ENCODE measurements at regions not wholly inside any gene's neighbourhood (a gene's known extent, or its start where the extent isn't known, plus 50 kb on each side); places are given as distances from the start of the nearest gene placed in this dataset.
A peak's percentile ranks its signal among the peaks of the same experiment; 100 is the strongest.

DNA sequence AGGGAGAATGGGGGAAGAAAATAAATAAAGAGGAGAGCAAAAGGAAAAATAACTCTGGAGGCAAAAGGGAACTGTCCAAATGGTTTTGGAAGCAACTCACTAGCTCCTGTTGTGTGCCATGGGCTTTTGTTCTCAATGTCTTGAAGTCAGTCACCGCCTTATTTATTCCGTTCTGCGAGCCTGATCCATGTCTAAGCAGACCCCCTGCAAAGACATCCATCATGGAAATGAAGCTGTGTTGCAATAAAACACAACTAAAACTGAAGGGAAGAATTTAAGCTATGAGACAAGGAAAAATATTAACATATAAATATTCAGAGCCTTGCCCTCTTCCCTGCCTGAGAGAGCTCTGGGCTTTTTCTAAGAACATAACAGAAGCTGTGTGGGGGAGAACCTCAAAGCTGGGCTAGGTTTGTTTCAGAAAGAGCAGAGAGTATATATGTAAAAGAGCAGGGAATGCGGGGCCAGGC lies 373.2 kb upstream of the CNR1 start:
- Histone ChIP-seq H3K27ac (ENCODE audit: low read depth, low read length) (peak overlapping the region; percentile 84), H3K36me3 (ENCODE audit: control insufficient read depth, insufficient read depth, low read length) (no peaks in the 10 kb centered on the region), H3K9me3 (ENCODE audit: control insufficient read depth, low read length) (no peaks in the 10 kb centered on the region), H3K9ac (ENCODE audit: extremely low read depth, low read length, poor library complexity, severe bottlenecking) (no peak overlapping the region), H3K4me1 (ENCODE audit: control insufficient read depth, insufficient read depth, low read length) (no peaks in the 10 kb centered on the region), H3K4me3 (ENCODE audit: low read length) (no peak overlapping the region), H3K27me3 (ENCODE audit: control insufficient read depth, insufficient read depth, low read length, poor library complexity, severe bottlenecking) (no peaks in the 10 kb centered on the region)
- TF ChIP-seq, protein P1, sequence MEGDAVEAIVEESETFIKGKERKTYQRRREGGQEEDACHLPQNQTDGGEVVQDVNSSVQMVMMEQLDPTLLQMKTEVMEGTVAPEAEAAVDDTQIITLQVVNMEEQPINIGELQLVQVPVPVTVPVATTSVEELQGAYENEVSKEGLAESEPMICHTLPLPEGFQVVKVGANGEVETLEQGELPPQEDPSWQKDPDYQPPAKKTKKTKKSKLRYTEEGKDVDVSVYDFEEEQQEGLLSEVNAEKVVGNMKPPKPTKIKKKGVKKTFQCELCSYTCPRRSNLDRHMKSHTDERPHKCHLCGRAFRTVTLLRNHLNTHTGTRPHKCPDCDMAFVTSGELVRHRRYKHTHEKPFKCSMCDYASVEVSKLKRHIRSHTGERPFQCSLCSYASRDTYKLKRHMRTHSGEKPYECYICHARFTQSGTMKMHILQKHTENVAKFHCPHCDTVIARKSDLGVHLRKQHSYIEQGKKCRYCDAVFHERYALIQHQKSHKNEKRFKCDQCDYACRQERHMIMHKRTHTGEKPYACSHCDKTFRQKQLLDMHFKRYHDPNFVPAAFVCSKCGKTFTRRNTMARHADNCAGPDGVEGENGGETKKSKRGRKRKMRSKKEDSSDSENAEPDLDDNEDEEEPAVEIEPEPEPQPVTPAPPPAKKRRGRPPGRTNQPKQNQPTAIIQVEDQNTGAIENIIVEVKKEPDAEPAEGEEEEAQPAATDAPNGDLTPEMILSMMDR (conservative IDR thresholded peaks at IDR 0.05): no peak
- peak; percentile 28 for DNase-seq
- 67% methylated on average over 4 of the region's 4 CpGs; no CpG with 5 or more reads in 1 of the 2 experiments for WGBS, 2 experiments (ENCODE audit: insufficient coverage in 1 of 2, insufficient read length in 1 of 2)
- no peak overlapping the region for H3K27ac Mint-ChIP-seq
- no peaks in the 10 kb centered on the region for H3K36me3 Mint-ChIP-seq (ENCODE audit: low read depth)
- H3K4me3 Mint-ChIP-seq: no peak overlapping the region
- H3K4me1 Mint-ChIP-seq: no peaks in the 10 kb centered on the region
- no peaks in the 10 kb centered on the region for H3K27me3 Mint-ChIP-seq (ENCODE audit: insufficient read depth)
- no peaks in the 10 kb centered on the region for H3K9me3 Mint-ChIP-seq

- Mint-ChIP-seq H3K27ac (no peak overlapping the region), H3K9me3 (no peaks in the 10 kb centered on the region), H3K27me3 (ENCODE audit: insufficient read depth) (no peaks in the 10 kb centered on the region), H3K4me1 (no peaks in the 10 kb centered on the region), H3K36me3 (ENCODE audit: low read depth) (no peaks in the 10 kb centered on the region), H3K4me3 (no peak overlapping the region)
- Histone ChIP-seq H3K4me1 (ENCODE audit: control insufficient read depth, insufficient read depth, low read length) (no peaks in the 10 kb centered on the region), H3K9ac (ENCODE audit: extremely low read depth, low read length, poor library complexity, severe bottlenecking) (no peak overlapping the region), H3K36me3 (ENCODE audit: control insufficient read depth, insufficient read depth, low read length) (no peaks in the 10 kb centered on the region), H3K4me3 (ENCODE audit: low read length) (no peak overlapping the region), H3K9me3 (ENCODE audit: control insufficient read depth, low read length) (no peaks in the 10 kb centered on the region), H3K27ac (ENCODE audit: low read depth, low read length) (peak overlapping the region; percentile 84), H3K27me3 (ENCODE audit: control insufficient read depth, insufficient read depth, low read length, poor library complexity, severe bottlenecking) (no peaks in the 10 kb centered on the region)
- TF ChIP-seq, protein P1 (conservative IDR thresholded peaks at IDR 0.05): no peak
- 70 to 79% methylated on average over 1 to 3 of the region's 3 CpGs for WGBS, 2 experiments (ENCODE audit: insufficient coverage in 1 of 2, insufficient read length in 1 of 2)
- peak; percentile 10 for DNase-seq
These were observed 372.7 kb upstream of the CNR1 start for GRCh38 chr6:88538840-88539239.

DNA sequence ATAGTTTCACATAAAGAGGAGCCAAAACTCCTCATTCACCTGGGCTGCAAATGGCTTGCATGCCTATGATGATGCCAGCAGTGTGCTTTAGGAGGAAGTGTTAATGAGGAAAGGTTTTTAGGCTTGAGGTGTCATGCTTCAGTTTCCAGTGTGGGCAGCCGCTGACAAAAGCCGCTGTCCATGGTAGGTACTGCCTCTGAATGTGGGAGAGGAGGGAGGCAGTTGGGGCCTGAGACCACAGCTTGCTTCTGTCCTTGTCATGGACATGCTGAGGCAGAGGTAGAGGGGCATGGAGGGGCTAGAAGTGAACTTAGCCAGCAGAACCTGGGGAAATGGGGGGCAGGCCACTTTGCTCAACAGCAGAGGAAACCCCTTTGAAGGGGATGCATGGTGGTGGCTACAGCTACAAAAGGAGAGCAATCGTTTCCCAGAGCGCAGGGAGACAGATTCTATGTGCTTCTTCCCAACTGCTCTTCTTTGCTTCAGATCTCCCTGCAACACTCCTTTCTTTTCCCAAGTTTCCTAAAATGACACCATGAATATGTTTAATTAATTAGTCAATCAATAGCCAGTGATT lies 372.1 kb upstream of the CNR1 start:
- TF ChIP-seq, protein P1 (conservative IDR thresholded peaks at IDR 0.05): no peak
- H3K4me3 Mint-ChIP-seq: no peak overlapping the region
- no peaks in the 10 kb centered on the region for H3K9me3 Mint-ChIP-seq
- H3K4me1 ChIP-seq (ENCODE audit: control insufficient read depth, insufficient read depth, low read length): no peaks in the 10 kb centered on the region
- H3K9me3 ChIP-seq (ENCODE audit: control insufficient read depth, low read length): no peaks in the 10 kb centered on the region
- H3K36me3 ChIP-seq (ENCODE audit: control insufficient read depth, insufficient read depth, low read length): no peaks in the 10 kb centered on the region
- no peak overlapping the region for H3K4me3 ChIP-seq (ENCODE audit: low read length)
- no peaks in the 10 kb centered on the region for H3K27me3 ChIP-seq (ENCODE audit: control insufficient read depth, insufficient read depth, low read length, poor library complexity, severe bottlenecking)
- DNase-seq: peak; percentile 94
- no peak overlapping the region for H3K9ac ChIP-seq (ENCODE audit: extremely low read depth, low read length, poor library complexity, severe bottlenecking)
- H3K27ac Mint-ChIP-seq: no peak overlapping the region
- WGBS, 2 experiments (ENCODE audit: insufficient coverage in 1 of 2, insufficient read length in 1 of 2): 49 to 60% methylated on average over 4 of the region's 4 CpGs
- H3K27ac ChIP-seq (ENCODE audit: low read depth, low read length): no peak overlapping the region
- no peaks in the 10 kb centered on the region for H3K4me1 Mint-ChIP-seq
- H3K27me3 Mint-ChIP-seq (ENCODE audit: insufficient read depth): no peaks in the 10 kb centered on the region
- no peaks in the 10 kb centered on the region for H3K36me3 Mint-ChIP-seq (ENCODE audit: low read depth)

All from endodermal cell (in vitro differentiated cells).